ENCODE measurements at regions not wholly inside any gene's neighbourhood (a gene's known extent, or its start where the extent isn't known, plus 50 kb on each side); places are given as distances from the start of the nearest gene placed in this dataset.

- TF ChIP-seq CTCF (IDR thresholded peaks at IDR 0.05) (no peak), ZFX (IDR thresholded peaks at IDR 0.05; ENCODE audit: borderline replicate concordance) (no peak)
Observed at GRCh38 chr4:86493460-86493859, 100.7 kb upstream of the PTPN13 start.
